IMR-90 (cell line): ENCODE measurements at regions not wholly inside any gene's neighbourhood (a gene's known extent, or its start where the extent isn't known, plus 50 kb on each side); places are given as distances from the start of the nearest gene placed in this dataset.
A peak's percentile ranks its signal among the peaks of the same experiment; 100 is the strongest.

ENCODE experiments used
- ATAC-seq: fragments of 200-7000 bp; cut with Tn5 transposase; 2 replicates; pipeline ENCODE4 v1.9.1; 2020; ENCODE audit warnings: low read depth, mild to moderate bottlenecking, moderate library complexity
- BruUV-seq: library from RNA; stranded (reverse); fragments of 400-500 nt; replicated peaks from 2 replicates; lab custom pipeline; 2021; lab: Mats Ljungman, UMichigan
- CTCF ChIA-PET: fragments of 300-600 bp; formaldehyde crosslinking; extraction: SDS; loops from one replicate; lab custom pipeline; 2021; ENCODE audit warnings: antibody characterized with exemption; lab: Yijun Ruan, JAX
- POLR2A ChIA-PET: fragments of 300-600 bp; sonication (Branson Sonifier 250); formaldehyde crosslinking; loops from one replicate; lab custom pipeline; 2022; ENCODE audit warnings: antibody characterized with exemption; ENCODE audit not compliant: unreplicated experiment; lab: Charles Lee
- DNase-seq: peaks from one replicate; pipeline ENCODE4 v3.0.0; 2013
- H2AFZ ChIP-seq: replicated peaks from 2 replicates; pipeline ENCODE3; 2013; ENCODE audit warnings: low read length, mild to moderate bottlenecking; ENCODE audit not compliant: poor library complexity
- H2AK5ac ChIP-seq: 2 replicates; pipeline ENCODE4 v1.6.1; 2013; ENCODE audit warnings: low read depth, low read length, inconsistent platforms
- H2AK9ac ChIP-seq: replicated peaks from 2 replicates; pipeline ENCODE3; 2013; ENCODE audit warnings: mild to moderate bottlenecking, low read depth, low read length, moderate library complexity; ENCODE audit not compliant: poor library complexity
- H2BK120ac ChIP-seq: 2 replicates; pipeline ENCODE4 v1.6.1; 2013; ENCODE audit warnings: low read depth, low read length, inconsistent platforms
- H2BK15ac ChIP-seq: 3 replicates; pipeline ENCODE4 v1.6.1; 2013; ENCODE audit warnings: low read depth, low read length, inconsistent platforms
- H2BK20ac ChIP-seq: 2 replicates; pipeline ENCODE4 v1.6.1; 2013; ENCODE audit warnings: low read depth, mild to moderate bottlenecking, inconsistent platforms, low read length, moderate library complexity
- H2BK5ac ChIP-seq: 2 replicates; pipeline ENCODE4 v1.6.1; 2013; ENCODE audit warnings: mild to moderate bottlenecking, low read depth, low read length, inconsistent platforms; ENCODE audit not compliant: poor library complexity, severe bottlenecking
- H3K14ac ChIP-seq: replicated peaks from 2 replicates; pipeline ENCODE4 v1.6.1; 2013; ENCODE audit warnings: low read depth, low read length, inconsistent platforms
- H3K18ac ChIP-seq: 2 replicates; pipeline ENCODE4 v1.6.1; 2013; ENCODE audit warnings: low read depth, low read length, control low read depth
- H3K23ac ChIP-seq: 2 replicates; pipeline ENCODE4 v1.6.1; 2013; ENCODE audit warnings: low read depth, low read length, inconsistent platforms
- H3K27ac ChIP-seq: 2 replicates; pipeline ENCODE4 v1.5.1; 2013; ENCODE audit warnings: mild to moderate bottlenecking, control low read depth, low read length; ENCODE audit not compliant: insufficient read depth
- H3K27me3 ChIP-seq: 2 replicates; pipeline ENCODE4 v1.6.1; 2013; ENCODE audit warnings: low read length; ENCODE audit not compliant: control insufficient read depth, insufficient read depth
- H3K36me3 ChIP-seq: 2 replicates; pipeline ENCODE4 v1.6.1; 2013; ENCODE audit warnings: low read length, mixed read lengths; ENCODE audit not compliant: control insufficient read depth, insufficient read depth
- H3K4ac ChIP-seq: 2 replicates; pipeline ENCODE4 v1.6.1; 2013; ENCODE audit warnings: low read depth, low read length, inconsistent platforms
- H3K4me1 ChIP-seq: 2 replicates; pipeline ENCODE4 v1.6.1; 2013; ENCODE audit warnings: low read length, mixed read lengths; ENCODE audit not compliant: control insufficient read depth, insufficient read depth
- H3K4me2 ChIP-seq: 2 replicates; pipeline ENCODE4 v1.6.1; 2013; ENCODE audit warnings: low read depth, mild to moderate bottlenecking, control low read depth, low read length, moderate library complexity
- H3K4me3 ChIP-seq: 2 replicates; pipeline ENCODE4 v1.5.1; 2013; ENCODE audit warnings: low read depth, mild to moderate bottlenecking, control low read depth, low read length, moderate library complexity; ENCODE audit not compliant: insufficient read depth
- H3K56ac ChIP-seq: 2 replicates; pipeline ENCODE4 v1.6.1; 2013; ENCODE audit warnings: low read length, inconsistent platforms; ENCODE audit not compliant: insufficient read depth; ENCODE audit errors: extremely low read depth
- H3K79me1 ChIP-seq, 2 experiments: 2 replicates each; pipeline ENCODE4 v1.6.1; 2013; ENCODE audit warnings: low read length in 2 of 2, inconsistent platforms in 1 of 2, low read depth in 1 of 2
- H3K9ac ChIP-seq: 2 replicates; pipeline ENCODE4 v1.6.1; 2013; ENCODE audit warnings: low read depth, low read length, control low read depth
- H3K9me1 ChIP-seq: 2 replicates; pipeline ENCODE4 v1.6.1; 2013; ENCODE audit warnings: low read length, inconsistent platforms; ENCODE audit not compliant: insufficient read depth
- H3K9me3 ChIP-seq: 2 replicates; pipeline ENCODE4 v1.6.1; 2013; ENCODE audit warnings: low read length; ENCODE audit not compliant: control insufficient read depth, insufficient read depth
- H4K20me1 ChIP-seq: 2 replicates; pipeline ENCODE4 v1.6.1; 2013; ENCODE audit warnings: low read length, inconsistent platforms; ENCODE audit not compliant: insufficient read depth
- H4K5ac ChIP-seq: 2 replicates; pipeline ENCODE4 v1.6.1; 2013; ENCODE audit warnings: mild to moderate bottlenecking, low read depth, low read length, control low read depth
- H4K8ac ChIP-seq, 2 experiments: 2 replicates each; pipeline ENCODE4 v1.6.1; 2013; ENCODE audit warnings: low read depth in 2 of 2, low read length in 2 of 2, control low read depth in 1 of 2, inconsistent platforms in 1 of 2
- H4K91ac ChIP-seq: 2 replicates; pipeline ENCODE4 v1.6.1; 2013; ENCODE audit warnings: low read depth, low read length, inconsistent platforms; ENCODE audit not compliant: insufficient read depth
- CTCF ChIP-seq: conservative IDR thresholded peaks from 2 replicates; pipeline ENCODE4 v1.5.1; 2012; ENCODE audit warnings: mild to moderate bottlenecking, low read depth, low read length, improper control_type of control experiment
- MAFK ChIP-seq: IDR thresholded peaks from 2 replicates; pipeline ENCODE4 v1.6.1; 2012; ENCODE audit warnings: low read depth, low read length, improper control_type of control experiment
- WGBS, 2 experiments: methylation state at CpG; one replicate each; pipeline versions ENCODE4 v1.1.5 to v1.1.7; 2013; ENCODE audit warnings: missing lambda C conversion rate in 2 of 2; ENCODE audit not compliant: insufficient read length in 1 of 2; ENCODE audit errors: extremely low coverage in 2 of 2; 5-methylcytosine and 5-hydroxymethylcytosine counted together
- dilution Hi-C: fragments of 300-500 bp; cut with HindIII; formaldehyde crosslinking; loops from one replicate; pipeline ENCODE4 v1.14.3; 2018; ENCODE audit warnings: low sequenced_read_pairs; ENCODE audit not compliant: unreplicated experiment
- in situ Hi-C: fragments of 300-500 bp; cut with MboI; formaldehyde crosslinking; loops from 3 replicates; pipeline ENCODE4 v1.14.3; 2019; ENCODE audit warnings: low sequenced_read_pairs, inconsistent platforms, mixed read lengths
- intact Hi-C: fragments of 100-400 bp; cut with micrococcal nuclease; formaldehyde crosslinking; loops from 2 replicates; pipeline ENCODE4 v1.10.0; 2022

GRCh38 chr7:1290679-1291356 lies 58.1 kb downstream of the UNCX start:
- H3K4ac ChIP-seq = no peak overlapping the region
- H2BK120ac ChIP-seq = no peak overlapping the region
- 11% methylated on average over 20 of the region's 37 CpGs; no CpG with 5 or more reads in 1 of the 2 experiments for WGBS, 2 experiments
- H3K4me3 ChIP-seq = peak overlapping the region; percentile 24
- H2BK5ac ChIP-seq = no peak overlapping the region
- H4K20me1 ChIP-seq = no peaks in the 10 kb centered on the region
- no peak overlapping the region for H2AK5ac ChIP-seq
- H2BK20ac ChIP-seq = no peak overlapping the region
- H3K27ac ChIP-seq = no peak overlapping the region
- peak overlapping the region; percentile 81 for H2AFZ ChIP-seq
- in situ Hi-C loops = no loop called here
- H2AK9ac ChIP-seq = peak overlapping the region; percentile 37
- no peak overlapping the region for H3K14ac ChIP-seq
- peak; percentile 46 for ATAC-seq
- DNase-seq = no peak
- peak; percentile 15; the same call in 1 of the 2 replicates for TF ChIP-seq CTCF
- no peak for TF ChIP-seq MAFK
- dilution Hi-C loops = no loop called here
- H3K79me1 ChIP-seq = no peaks in the 10 kb centered on the region
- no peak overlapping the region for H4K8ac ChIP-seq
- CTCF ChIA-PET = no interaction called here
- no peak overlapping the region for H3K23ac ChIP-seq
- H3K36me3 ChIP-seq = no peaks in the 10 kb centered on the region
- no peaks in the 10 kb centered on the region; the same call in 1 of the 2 replicates for H3K4me1 ChIP-seq
- H3K18ac ChIP-seq = no peak overlapping the region; the same call in 1 of the 2 replicates
- H3K9ac ChIP-seq = no peak overlapping the region
- intact Hi-C loops = no loop called here
- H3K9me1 ChIP-seq = no peaks in the 10 kb centered on the region
- no peak overlapping the region for H4K91ac ChIP-seq
- no peak overlapping the region for H2BK15ac ChIP-seq
- peaks cover 66% of the 10 kb centered on the region for H3K27me3 ChIP-seq
- no TSS peak for BruUV-seq
- H3K9me3 ChIP-seq = no peaks in the 10 kb centered on the region
- no peak overlapping the region for H4K5ac ChIP-seq
- peak overlapping the region; percentile 75 for H3K4me2 ChIP-seq
- no peak overlapping the region for H3K56ac ChIP-seq
- POLR2A ChIA-PET = no interaction called here
